NCI-H82 treated with DMSO at 0.1 percent for 48 hours (cell line): ENCODE measurements at regions not wholly inside any gene's neighbourhood (a gene's known extent, or its start where the extent isn't known, plus 50 kb on each side); places are given as distances from the start of the nearest gene placed in this dataset.
"Not testable (repeated sequence)": the region's sequence is repeated elsewhere in the genome, so short reads cannot be mapped to it uniquely, and the experiment has no call there.

ENCODE experiments used
- DNase-seq: peaks from one replicate; lab custom pipeline; 2025; ENCODE audit not compliant: unreplicated experiment; lab: John Stamatoyannopoulos, UW

DNA sequence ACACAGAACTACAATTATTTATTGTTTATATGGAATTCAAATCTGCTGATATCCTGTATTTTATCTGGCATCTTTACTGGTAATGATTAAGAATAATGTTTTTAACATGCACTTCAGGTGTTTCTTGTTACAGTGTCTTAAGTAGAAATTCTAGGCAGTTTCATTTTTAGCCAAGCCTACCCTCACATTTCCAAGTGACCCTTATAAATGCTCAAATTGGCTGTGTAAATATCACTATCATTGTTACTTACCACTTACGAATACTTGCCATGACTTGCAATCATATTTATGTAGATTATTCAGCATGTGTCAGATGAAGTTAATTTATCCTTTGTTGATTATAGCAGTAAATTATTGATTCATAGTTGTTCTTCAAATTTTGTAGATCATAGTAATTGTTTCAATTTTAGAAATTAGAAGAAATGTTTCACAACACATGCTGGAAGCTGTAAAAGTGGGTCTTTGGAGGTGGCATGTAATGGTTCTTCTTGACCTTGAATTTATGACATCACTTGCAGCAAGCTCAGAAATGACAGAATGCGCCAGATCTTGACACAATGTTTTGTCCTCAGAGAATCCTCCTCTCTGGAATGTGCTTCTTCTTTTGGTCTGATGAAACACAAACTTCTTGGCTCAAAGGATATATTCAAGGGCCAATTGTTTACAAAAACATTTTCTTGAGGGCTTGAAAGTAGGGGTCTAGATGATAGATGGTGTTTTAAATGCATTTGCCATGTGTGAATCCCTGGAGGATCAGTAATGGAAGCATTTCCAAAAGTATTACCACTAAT is 471.8 kb downstream of the COL12A1 start:
- DNase-seq: no peak

DNA sequence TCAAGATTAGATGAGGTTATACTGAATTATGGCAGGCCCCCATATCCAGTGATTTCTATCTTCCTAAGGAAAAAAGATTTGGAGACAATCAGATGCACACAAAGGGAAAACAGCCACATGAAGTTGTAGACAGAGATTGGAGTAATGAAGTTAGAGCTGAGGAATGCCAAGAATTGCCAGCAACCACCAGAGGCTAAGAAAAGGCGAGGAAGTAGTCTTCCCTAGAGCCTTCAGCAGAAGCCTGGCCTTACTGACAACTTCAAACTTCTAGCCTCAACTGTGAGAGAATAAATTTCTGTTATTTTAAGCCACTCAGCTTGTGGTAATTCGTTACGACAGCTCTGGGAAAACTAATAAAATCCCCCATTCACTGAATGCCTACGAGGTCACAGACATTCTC is 473.9 kb downstream of the COL12A1 start:
- no peak for DNase-seq

DNA sequence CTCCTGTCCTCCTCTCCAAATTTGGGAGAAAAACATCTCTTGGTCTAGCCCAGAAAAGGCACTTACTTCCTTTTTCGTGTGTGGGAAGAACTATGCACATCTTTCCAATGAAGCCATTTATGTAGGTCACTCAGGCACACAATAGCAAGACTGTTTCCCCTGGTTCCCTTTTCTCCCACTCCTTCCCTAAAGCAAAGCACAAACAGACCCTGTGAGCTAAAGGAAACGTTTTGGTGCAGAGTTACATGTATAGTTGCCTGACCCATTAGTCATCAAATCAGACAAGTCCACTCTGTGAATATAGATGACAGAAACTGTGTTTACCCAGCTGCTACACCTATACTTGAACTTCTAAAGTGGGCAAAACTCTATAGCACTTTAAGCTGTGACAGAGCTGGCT is 474.6 kb downstream of the COL12A1 start:
- no peak for DNase-seq

DNA sequence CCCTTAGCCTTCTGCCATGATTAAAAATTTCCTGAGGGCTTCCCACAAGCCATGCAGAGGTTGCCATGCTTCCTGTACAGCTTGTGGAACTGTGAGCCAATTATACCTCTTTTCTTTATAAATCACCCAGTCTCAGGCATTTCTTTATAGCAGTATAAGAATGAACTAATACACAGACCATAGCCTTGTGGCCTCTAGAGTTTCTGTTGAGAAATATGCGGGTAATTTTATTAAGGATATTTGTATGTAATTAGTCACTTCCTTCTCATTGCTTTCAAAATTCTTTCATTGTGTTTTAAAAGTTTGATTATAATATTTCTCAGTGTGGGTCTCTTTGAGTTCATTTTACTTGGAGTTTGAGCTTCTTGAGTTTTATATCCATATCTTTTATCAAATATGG is 484.9 kb downstream of the COL12A1 start:
- no peak for DNase-seq

DNA sequence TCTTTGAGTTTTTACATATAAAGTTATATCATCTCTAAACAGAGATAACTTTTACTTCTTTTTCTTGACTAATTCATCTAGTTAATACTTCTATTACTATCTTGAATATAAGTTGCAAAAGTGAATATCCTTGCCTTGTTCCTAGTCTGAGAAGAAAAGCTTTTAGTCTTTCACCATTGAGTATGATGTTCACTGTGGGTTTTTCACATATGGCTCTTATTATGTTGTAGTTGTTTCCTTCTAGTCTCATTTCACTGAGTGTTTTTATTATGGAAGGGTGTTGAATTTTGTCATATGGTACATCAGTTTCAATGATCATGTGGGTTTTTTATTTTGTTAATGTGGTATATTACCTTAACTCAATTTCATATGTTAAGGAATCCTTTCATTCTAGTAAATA is 488.3 kb downstream of the COL12A1 start:
- no peak for DNase-seq

DNA sequence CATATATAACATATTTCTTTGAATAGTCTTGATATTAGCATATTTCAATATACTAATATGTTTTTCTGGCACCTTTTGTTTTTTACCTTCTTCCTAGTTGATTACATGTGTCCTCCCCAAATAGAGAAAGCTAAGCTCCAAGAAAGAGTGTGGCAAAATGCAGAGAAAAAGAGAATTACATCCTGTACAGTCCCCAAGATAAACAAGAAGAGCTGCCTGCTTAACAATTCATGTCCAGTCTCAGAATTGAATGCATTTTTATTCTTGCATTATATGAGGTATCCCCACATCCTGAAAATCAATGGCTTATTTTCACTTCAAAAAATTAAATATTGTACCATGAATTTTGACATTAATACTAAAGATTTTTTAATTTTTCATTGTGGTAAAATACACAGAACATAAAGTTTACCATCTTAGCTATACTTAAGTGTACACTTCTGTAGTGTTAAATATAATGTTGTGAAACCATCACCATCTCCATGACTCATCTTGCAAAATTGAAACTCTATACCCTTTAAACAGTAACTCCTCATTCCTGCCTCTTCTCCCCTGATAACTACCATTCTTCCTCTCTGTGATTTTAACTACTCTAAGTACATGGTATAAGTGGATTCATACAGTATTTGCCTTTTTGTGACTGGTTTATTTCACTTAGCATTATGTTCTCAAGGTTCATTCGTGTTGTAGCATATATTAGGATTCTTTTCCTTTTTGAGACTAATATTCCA is 490.3 kb downstream of the COL12A1 start:
- no peak for DNase-seq

DNA sequence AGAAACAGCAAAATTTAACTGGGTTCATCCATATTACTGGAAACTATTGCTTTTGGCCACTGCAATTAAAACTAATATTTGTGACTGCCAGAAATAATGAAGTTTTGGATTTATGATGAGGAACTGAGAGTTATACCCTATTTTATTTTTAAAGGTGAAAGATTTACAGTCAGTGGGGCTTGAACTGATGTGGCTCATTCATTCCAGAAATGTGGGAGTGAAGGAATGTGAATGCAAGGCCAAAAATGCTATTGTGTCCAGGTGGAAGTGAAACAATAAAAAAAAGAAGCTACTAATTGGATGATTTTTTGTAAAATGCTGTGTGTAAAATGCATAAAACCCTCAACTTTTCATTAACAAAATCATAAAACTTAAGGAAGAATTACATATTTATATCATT is 491.9 kb downstream of the COL12A1 start:
- no peak for DNase-seq

DNA sequence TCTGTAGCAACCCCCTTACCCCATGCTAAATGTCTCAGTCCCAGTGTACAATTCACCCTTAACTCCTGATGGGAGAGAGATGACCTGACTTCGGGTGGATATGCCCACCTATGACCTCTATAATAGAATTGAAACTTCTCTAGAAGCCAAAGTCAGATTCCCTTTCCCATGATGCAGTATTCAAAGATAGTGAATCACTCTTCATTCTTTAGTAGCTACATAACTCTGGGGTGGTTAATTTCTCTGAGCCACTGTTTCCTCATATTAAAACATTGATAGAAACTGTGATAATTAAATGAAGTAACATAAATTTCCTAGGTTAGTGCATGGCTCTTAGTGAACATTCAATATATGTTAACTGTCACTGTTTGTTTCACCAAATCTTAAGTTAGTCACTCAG is 500.4 kb downstream of the COL12A1 start:
- no peak for DNase-seq

DNA sequence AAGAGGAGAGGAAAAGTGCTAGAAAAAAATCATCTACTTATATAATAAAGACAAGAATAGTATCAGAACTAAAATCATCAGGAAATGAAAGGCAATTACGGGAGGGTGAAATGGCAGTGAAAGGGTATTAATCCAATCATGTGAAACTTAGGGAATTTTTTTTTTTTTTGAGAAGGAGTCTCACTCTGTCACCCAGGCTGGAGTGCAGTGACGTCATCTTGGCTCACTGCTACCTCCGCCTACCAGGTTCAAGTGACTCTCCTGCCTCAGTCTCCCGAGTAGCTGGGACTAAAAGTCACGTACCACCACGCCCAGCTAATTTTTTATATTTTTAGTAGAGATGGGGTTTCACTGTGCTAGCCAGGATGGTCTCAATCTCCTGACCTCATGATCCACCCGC is 501.3 kb downstream of the COL12A1 start:
- not testable (repeated sequence) for DNase-seq

DNA sequence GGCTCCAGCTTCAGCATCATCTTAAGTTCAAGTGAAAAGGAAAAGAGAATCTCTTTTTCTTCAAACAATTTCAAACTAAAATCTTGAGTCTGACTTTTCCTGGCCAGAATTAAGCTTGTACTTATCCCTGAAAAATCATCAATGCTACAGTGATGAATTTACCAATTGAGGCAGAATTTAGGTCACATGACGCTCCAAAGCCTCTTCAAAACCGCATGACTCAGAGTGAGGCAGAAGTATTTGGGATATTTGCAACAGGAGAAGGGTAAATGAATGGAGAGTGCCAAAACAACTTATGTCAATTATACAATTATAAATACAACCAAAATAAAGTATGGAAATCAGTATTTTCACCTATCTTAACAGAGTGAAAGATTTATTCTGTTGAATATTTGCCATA is 515.5 kb downstream of the COL12A1 start:
- DNase-seq: no peak

DNA sequence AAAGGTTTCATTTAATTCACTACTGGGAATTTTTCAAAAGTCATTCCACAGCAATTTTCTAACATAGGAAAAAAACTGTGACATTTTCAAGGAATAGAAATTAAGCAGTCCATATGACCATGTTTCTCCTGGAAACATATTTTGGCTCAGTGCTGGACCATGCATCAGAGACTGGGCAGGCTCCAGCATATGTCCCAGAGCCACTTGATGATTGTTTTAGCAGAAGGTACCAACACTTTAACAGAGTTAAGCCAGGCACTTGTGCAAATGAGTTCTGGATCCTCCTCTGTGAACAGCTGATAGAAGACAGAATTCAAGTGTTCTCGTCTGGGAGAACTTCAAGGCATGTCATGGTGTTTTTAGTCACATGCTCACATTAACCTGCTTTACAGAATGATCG is 516.3 kb downstream of the COL12A1 start:
- DNase-seq: no peak

DNA sequence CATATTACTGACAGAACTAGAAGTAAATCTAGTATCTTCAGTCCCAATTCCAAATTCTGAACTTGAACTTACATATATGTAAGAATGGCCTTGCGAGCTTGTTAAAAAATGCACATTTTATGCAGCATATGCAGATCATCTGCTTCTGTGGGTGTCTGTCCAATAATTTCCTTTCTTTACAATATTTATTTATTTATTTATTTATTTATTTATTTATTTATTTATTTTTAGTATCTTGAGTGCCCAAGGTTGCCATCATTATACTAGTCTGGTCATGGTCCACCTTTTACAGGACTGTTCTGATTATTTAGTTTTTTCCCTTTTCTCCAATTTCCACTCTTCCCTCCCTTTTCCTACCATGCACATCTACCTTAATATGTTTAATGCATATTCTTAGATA is 528.4 kb downstream of the COL12A1 start:
- no peak for DNase-seq

DNA sequence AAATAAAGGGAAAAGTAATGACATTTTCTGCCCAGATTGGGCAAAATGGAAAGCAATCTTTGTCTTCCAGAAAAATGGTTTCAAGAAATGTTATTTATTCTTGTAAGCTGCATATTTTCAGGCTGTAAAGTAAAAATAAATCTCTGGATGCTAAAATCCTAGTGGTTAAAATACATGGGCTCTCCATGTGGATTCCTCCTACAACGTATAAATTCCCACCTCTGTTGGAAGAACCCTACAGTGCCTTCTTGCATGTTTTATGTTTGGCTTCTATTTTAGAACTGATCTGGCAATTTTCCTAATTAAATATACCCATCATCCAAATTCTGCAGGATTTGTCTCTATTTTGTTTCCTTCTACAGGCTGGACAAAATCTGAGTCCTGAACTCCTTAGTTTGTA is 528.9 kb downstream of the COL12A1 start:
- DNase-seq: no peak

DNA sequence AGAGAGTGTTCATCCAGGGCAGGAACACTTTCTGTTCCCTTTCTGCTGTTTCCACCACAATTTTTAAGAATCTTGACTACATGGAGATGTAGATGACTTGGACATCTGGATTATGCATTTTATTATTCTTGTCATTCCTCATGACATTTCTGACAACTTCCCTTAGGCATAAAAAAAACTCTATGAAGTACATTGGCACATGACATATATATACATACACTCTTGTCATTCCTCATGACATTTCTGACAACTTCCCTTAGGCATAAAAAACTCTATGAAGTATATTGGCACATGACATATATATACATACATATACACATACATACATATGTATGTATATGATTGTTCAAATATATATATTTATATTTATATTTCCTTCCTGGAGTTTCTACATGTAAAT is 531.5 kb downstream of the COL12A1 start:
- no peak for DNase-seq

DNA sequence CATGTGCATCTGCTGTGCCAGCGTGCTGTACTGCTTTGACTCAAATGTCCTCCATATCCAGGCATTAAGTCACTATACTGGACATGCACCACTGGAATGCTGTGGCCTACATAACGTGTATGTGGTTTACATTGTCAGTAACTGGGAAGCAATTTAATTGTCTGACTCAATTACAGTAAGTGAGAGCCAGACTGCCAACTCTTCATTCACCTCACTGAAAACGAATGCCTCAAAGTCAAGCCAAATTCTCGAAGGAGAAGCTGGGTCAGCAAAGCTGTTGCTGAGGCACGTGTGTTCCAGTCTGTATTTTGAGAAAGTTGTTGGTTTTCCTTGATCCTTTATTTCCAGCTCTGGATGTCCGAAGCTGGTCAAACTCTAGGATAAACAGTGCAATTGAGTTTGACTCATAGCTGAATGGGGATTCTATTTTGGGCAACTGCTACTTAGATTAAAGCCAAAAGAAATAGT is 534.3 kb downstream of the COL12A1 start:
- no peak for DNase-seq

DNA sequence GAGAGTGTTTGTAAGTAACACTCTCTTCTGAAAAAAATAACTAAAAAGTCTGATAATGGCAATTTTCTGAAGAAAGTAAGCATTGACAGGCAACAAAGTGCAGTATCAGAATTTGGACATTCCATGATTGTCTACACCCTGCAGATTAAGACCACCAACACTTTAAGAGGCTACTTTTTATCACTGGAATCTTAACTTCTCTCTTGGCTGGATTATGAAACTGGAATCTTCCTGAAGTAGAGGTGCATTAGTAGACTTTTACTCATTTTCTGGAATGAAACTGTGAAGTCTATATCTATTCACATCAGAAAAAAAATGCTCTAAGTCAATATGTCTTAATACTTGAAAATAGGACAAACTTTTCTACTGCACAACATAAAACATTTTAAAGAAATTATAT is 547.5 kb downstream of the COL12A1 start:
- DNase-seq: no peak

DNA sequence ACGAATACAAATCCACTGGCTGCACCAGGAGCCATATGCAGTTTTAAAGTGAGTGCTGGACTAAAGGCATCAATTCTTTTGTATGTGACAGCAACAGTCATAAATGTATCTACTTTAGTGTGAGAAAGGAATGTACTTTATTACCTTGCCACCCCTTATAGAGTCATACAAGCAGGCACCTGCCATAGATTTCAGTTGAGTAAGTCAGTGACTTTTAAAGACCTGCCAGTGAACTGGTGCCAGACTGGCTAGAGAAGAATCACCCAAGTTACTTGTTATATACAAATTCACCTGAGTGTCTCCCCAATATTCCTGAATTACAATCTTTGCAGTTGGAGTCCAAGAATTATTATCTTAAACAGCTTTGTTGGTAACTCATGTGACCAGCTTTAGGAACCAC is 547.9 kb downstream of the COL12A1 start:
- no peak for DNase-seq

DNA sequence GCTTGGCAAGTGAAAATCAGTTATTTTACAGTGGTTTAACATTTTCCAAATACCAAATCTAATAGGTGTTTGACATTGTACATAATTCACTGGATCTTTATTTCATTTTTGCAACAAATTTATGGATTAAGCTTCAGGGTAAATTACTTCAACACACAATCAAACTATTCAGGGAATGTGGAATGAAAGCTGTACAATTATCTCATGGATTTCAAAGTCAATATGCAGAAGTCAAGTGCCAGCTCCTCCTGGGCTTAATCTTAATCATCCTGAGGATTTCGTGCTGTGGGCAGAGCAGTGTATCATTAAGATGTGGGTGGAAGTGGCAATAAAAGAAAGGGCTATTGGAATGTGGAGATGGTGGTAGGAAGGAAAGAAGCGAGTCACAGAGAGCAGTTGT is 548.8 kb downstream of the COL12A1 start:
- DNase-seq: no peak

DNA sequence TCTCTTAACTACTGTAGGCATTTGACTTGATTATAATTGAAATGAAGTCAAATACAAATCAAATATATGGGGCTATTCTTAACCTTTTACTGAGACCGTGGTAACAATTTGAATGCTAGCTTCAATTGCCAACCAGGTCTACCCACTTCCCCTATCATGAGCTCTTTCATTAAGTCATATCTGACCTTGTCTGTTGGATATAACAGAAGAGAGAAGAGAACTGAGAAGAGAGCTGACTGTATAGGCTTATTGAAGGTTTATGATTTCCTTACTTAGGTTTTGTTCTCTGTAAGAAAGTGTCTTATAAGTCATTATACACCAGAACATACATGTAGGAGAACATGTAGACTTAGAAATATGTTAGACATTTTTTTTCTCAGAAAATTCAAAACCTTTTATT is 549.4 kb downstream of the COL12A1 start:
- no peak for DNase-seq

DNA sequence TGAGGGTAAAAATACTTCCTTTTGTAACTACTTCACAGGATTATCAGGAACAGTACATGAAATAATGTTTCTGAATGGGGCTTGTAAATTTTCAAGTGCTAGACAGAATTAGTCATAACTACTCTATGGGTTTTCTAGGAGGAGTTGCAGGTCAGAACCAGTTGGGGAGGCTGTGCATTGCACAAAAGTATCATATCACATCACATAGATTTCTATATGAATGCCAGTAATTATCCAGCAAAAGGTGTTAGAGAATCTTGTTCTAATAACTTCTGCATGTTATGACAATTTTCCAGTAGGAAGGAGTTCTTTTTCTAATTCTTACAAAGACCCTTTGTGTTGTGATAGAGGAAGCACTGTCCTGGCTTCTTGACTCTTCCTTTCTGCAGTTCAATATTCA is 551.6 kb downstream of the COL12A1 start:
- DNase-seq: no peak

DNA sequence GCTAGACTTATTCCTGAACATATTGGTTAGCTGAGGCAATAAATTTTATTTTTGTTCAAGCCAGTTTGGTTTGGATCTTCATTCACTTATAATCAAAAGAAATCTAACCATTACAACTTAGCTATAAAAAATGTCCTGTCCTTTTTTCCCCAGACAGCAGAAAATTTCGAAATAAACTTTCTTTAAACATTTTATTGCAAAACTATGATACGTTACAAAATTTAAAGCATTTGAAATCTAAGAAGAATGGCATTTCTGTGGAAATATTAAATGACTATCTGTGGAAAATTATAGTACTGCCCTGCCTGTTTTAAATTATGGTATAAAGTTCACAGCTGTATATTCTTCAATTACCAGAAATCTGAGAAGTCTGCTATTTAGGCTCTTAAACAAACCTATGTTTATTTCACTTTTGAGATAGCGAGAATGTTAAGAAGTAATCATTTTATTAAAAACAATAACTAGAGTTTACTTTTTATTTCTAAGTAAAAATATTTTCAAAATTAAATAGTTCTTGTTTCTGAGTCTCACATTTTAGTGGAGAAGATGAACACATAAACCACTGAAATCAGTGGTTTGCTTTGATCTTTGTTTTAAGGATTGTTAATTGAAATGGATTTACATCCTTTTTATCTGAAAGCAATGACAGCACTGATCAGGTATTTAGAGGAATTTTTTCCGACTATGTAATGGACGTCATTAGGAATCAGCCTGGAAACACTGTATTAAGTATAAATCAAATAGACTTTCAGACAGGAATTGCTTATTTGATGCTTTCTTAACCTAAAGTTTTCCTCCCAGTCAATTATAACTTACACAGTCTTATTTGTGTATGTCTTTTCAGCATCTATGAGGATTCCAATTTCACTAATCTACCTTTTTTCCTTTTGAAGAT is 553.7 kb downstream of the COL12A1 start:
- no peak for DNase-seq

DNA sequence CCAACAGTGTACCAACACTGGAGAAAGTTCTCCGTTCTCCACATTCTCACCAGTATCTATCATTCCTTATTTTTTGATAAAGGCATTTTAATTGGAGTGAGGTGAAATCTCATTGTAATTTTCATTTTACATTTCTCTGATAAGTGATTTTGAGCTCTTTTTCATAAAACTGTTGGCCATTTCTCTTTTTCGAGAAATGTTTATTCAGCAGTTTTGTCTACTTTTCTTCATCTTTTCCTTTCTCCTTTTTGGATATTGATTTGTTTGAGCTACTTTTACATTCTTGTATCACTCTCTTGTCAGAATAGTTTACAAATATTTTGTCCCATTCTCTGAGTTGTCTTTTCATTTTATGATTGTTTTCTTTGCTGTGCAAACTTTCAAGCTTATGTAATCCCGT is 555.2 kb downstream of the COL12A1 start:
- DNase-seq: no peak
